Breast epithelium (tissue), 3 donors: ENCODE measurements at regions not wholly inside any gene's neighbourhood (a gene's known extent, or its start where the extent isn't known, plus 50 kb on each side); places are given as distances from the start of the nearest gene placed in this dataset.

Source experiments
- POLR2AphosphoS5 ChIP-seq, 3 donors: sonication (generic); formaldehyde crosslinking; IDR thresholded peaks; one replicate each; pipeline ENCODE4 v1.6.1; 2017; ENCODE audit warnings: antibody characterized with exemption in 3 of 3
- TF ChIP-seq, protein P1 (sequence below), 3 donors: fragments of 450-650 bp; IDR thresholded peaks; one replicate each; pipeline ENCODE4 v1.5.1; 2016 to 2017; ENCODE audit warnings: antibody characterized with exemption in 3 of 3, mild to moderate bottlenecking in 3 of 3, moderate library complexity in 3 of 3

DNA sequence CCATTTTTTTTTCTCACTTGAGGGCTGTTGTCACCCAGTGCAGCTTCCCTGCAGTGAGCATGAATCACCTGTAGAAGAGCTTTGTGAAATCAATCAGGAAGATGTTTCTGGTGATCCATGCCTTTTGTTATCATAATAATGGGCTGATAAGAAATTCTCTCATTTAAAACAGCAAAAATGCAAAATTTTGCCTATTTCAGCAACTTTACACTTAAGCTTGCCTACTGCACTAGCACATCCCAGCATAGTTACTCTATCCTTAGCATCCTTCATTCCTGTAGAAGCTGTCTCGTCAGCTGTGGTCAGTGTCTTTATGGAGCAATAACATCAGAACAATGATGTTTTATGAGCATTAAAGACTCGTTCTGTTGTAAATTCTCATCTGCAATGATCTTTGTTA is 178.6 kb upstream of the ZNF804A start:
- TF ChIP-seq POLR2AphosphoS5 (IDR thresholded peaks at IDR 0.05) = no peak
- TF ChIP-seq, protein P1, sequence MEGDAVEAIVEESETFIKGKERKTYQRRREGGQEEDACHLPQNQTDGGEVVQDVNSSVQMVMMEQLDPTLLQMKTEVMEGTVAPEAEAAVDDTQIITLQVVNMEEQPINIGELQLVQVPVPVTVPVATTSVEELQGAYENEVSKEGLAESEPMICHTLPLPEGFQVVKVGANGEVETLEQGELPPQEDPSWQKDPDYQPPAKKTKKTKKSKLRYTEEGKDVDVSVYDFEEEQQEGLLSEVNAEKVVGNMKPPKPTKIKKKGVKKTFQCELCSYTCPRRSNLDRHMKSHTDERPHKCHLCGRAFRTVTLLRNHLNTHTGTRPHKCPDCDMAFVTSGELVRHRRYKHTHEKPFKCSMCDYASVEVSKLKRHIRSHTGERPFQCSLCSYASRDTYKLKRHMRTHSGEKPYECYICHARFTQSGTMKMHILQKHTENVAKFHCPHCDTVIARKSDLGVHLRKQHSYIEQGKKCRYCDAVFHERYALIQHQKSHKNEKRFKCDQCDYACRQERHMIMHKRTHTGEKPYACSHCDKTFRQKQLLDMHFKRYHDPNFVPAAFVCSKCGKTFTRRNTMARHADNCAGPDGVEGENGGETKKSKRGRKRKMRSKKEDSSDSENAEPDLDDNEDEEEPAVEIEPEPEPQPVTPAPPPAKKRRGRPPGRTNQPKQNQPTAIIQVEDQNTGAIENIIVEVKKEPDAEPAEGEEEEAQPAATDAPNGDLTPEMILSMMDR (IDR thresholded peaks at IDR 0.05) = no peak
